ENCODE measurements at regions not wholly inside any gene's neighbourhood (a gene's known extent, or its start where the extent isn't known, plus 50 kb on each side); places are given as distances from the start of the nearest gene placed in this dataset.

GRCh38 chr13:99065235-99066015 is 87.6 kb upstream of the DOCK9 start:
- no peak overlapping the region for H3K23ac ChIP-seq (ENCODE audit: low read depth, low read length, poor library complexity)
- no peak overlapping the region for H4K8ac ChIP-seq (ENCODE audit: low read depth, low read length)
- no peak overlapping the region for H3K4me2 ChIP-seq (ENCODE audit: insufficient read depth, low read length, poor library complexity, severe bottlenecking)
- no CpG with 5 or more reads among the region's 7 CpGs for WGBS, 2 donors (ENCODE audit: extremely low coverage in 2 of 2, insufficient read length in 2 of 2, insufficient replicate concordance in 1 of 2)
- H3K9ac ChIP-seq (ENCODE audit: low read depth, low read length, poor library complexity), result no peak overlapping the region
- DNase-seq (ENCODE audit: low spot score), result no peak
- peaks cover 0 to 5% (median 0%) of the 10 kb centered on the region in 3 experiments for H3K27me3 ChIP-seq (ENCODE audit: control insufficient read depth in 3 of 3, insufficient read depth in 3 of 3, low read depth in 1 of 3, low read length in 3 of 3)
- no peak overlapping the region for H3K4ac ChIP-seq (ENCODE audit: low read length)
- H3K27ac ChIP-seq (replicated peaks; ENCODE audit: low read length), result no peak overlapping the region
- H3K36me3 ChIP-seq (replicated peaks in 1 of 2; ENCODE audit: control insufficient read depth in 2 of 2, insufficient read depth in 2 of 2, low read length in 2 of 2), result no peaks in the 10 kb centered on the region
- H3K14ac ChIP-seq (ENCODE audit: low read length), result no peak overlapping the region
- no peaks in the 10 kb centered on the region for H3K9me3 ChIP-seq (replicated peaks in 1 of 2; ENCODE audit: control insufficient read depth in 2 of 2, insufficient read depth in 1 of 2, low read depth in 1 of 2, low read length in 2 of 2)
- H3K18ac ChIP-seq (ENCODE audit: low read length), result no peak overlapping the region
- no peak overlapping the region for H2AFZ ChIP-seq (ENCODE audit: low read length)
- no peak overlapping the region for H2BK15ac ChIP-seq (ENCODE audit: low read length)
- H2AK5ac ChIP-seq (ENCODE audit: low read depth, low read length), result no peak overlapping the region
- no peak overlapping the region for H2BK120ac ChIP-seq (ENCODE audit: low read depth, low read length)
- no peak overlapping the region for H2BK5ac ChIP-seq (ENCODE audit: low read length)
- H3K4me3 ChIP-seq (ENCODE audit: low read length in 2 of 2), result no peak overlapping the region
- H3K4me1 ChIP-seq (ENCODE audit: control insufficient read depth in 2 of 2, insufficient read depth in 1 of 2, low read depth in 1 of 2, low read length in 2 of 2), result no peaks in the 10 kb centered on the region
- H4K91ac ChIP-seq (ENCODE audit: low read depth, low read length, poor library complexity), result no peak overlapping the region
- no peaks in the 10 kb centered on the region for H3K79me1 ChIP-seq (ENCODE audit: low read depth, low read length)
- no peak overlapping the region for H2BK12ac ChIP-seq (ENCODE audit: low read length)

GRCh38 chr13:99066219-99066618 is 88.4 kb upstream of the DOCK9 start:
- no CpG with 5 or more reads among the region's 1 CpG for WGBS, 2 donors (ENCODE audit: extremely low coverage in 2 of 2, insufficient read length in 2 of 2, insufficient replicate concordance in 1 of 2)
- Histone ChIP-seq H3K4ac (ENCODE audit: low read length) (no peak overlapping the region), H2BK12ac (ENCODE audit: low read length) (no peak overlapping the region), H3K9me3 (replicated peaks in 1 of 2; ENCODE audit: control insufficient read depth in 2 of 2, insufficient read depth in 1 of 2, low read depth in 1 of 2, low read length in 2 of 2) (no peaks in the 10 kb centered on the region), H2BK15ac (ENCODE audit: low read length) (no peak overlapping the region), H3K4me3 (ENCODE audit: low read length in 2 of 2) (no peak overlapping the region), H4K8ac (ENCODE audit: low read depth, low read length) (no peak overlapping the region), H4K91ac (ENCODE audit: low read depth, low read length, poor library complexity) (no peak overlapping the region), H3K9ac (ENCODE audit: low read depth, low read length, poor library complexity) (no peak overlapping the region), H3K4me1 (ENCODE audit: control insufficient read depth in 2 of 2, insufficient read depth in 1 of 2, low read depth in 1 of 2, low read length in 2 of 2) (no peaks in the 10 kb centered on the region), H3K79me1 (ENCODE audit: low read depth, low read length) (no peaks in the 10 kb centered on the region), H3K27ac (replicated peaks; ENCODE audit: low read length) (no peak overlapping the region), H3K18ac (ENCODE audit: low read length) (no peak overlapping the region), H3K4me2 (ENCODE audit: insufficient read depth, low read length, poor library complexity, severe bottlenecking) (no peak overlapping the region), H2BK120ac (ENCODE audit: low read depth, low read length) (no peak overlapping the region), H3K14ac (ENCODE audit: low read length) (no peak overlapping the region), H2AFZ (ENCODE audit: low read length) (no peak overlapping the region), H3K27me3 (ENCODE audit: control insufficient read depth in 3 of 3, insufficient read depth in 3 of 3, low read depth in 1 of 3, low read length in 3 of 3) (peaks cover 0 to 5% (median 0%) of the 10 kb centered on the region in 3 experiments), H3K36me3 (replicated peaks in 1 of 2; ENCODE audit: control insufficient read depth in 2 of 2, insufficient read depth in 2 of 2, low read length in 2 of 2) (no peaks in the 10 kb centered on the region), H2BK5ac (ENCODE audit: low read length) (no peak overlapping the region), H2AK5ac (ENCODE audit: low read depth, low read length) (no peak overlapping the region), H3K23ac (ENCODE audit: low read depth, low read length, poor library complexity) (no peak overlapping the region)
- DNase-seq (ENCODE audit: low spot score), result no peak

GRCh38 chr13:99067159-99067985 is 89.5 kb upstream of the DOCK9 start:
- Histone ChIP-seq H3K4ac (ENCODE audit: low read length) (no peak overlapping the region), H3K4me1 (ENCODE audit: control insufficient read depth in 2 of 2, insufficient read depth in 1 of 2, low read depth in 1 of 2, low read length in 2 of 2) (no peaks in the 10 kb centered on the region), H3K27me3 (ENCODE audit: control insufficient read depth in 3 of 3, insufficient read depth in 3 of 3, low read depth in 1 of 3, low read length in 3 of 3) (no peaks in the 10 kb centered on the region), H2BK12ac (ENCODE audit: low read length) (no peak overlapping the region), H3K4me3 (ENCODE audit: low read length in 2 of 2) (no peak overlapping the region), H2BK15ac (ENCODE audit: low read length) (no peak overlapping the region), H3K36me3 (replicated peaks in 1 of 2; ENCODE audit: control insufficient read depth in 2 of 2, insufficient read depth in 2 of 2, low read length in 2 of 2) (no peaks in the 10 kb centered on the region), H2AK5ac (ENCODE audit: low read depth, low read length) (no peak overlapping the region), H3K9me3 (replicated peaks in 1 of 2; ENCODE audit: control insufficient read depth in 2 of 2, insufficient read depth in 1 of 2, low read depth in 1 of 2, low read length in 2 of 2) (no peaks in the 10 kb centered on the region), H3K23ac (ENCODE audit: low read depth, low read length, poor library complexity) (no peak overlapping the region), H3K14ac (ENCODE audit: low read length) (no peak overlapping the region), H2BK5ac (ENCODE audit: low read length) (no peak overlapping the region), H2AFZ (ENCODE audit: low read length) (no peak overlapping the region), H4K8ac (ENCODE audit: low read depth, low read length) (no peak overlapping the region), H3K4me2 (ENCODE audit: insufficient read depth, low read length, poor library complexity, severe bottlenecking) (no peak overlapping the region), H4K91ac (ENCODE audit: low read depth, low read length, poor library complexity) (no peak overlapping the region), H3K79me1 (ENCODE audit: low read depth, low read length) (no peaks in the 10 kb centered on the region), H3K27ac (replicated peaks; ENCODE audit: low read length) (no peak overlapping the region), H3K18ac (ENCODE audit: low read length) (no peak overlapping the region), H3K9ac (ENCODE audit: low read depth, low read length, poor library complexity) (no peak overlapping the region), H2BK120ac (ENCODE audit: low read depth, low read length) (no peak overlapping the region)
- no peak for DNase-seq (ENCODE audit: low spot score)
- WGBS, 2 donors (ENCODE audit: extremely low coverage in 2 of 2, insufficient read length in 2 of 2, insufficient replicate concordance in 1 of 2), result no CpG with 5 or more reads among the region's 1 CpG

GRCh38 chr13:99071211-99071610 is 93.3 kb upstream of the DOCK9 start:
- H2BK5ac ChIP-seq (ENCODE audit: low read length), result no peak overlapping the region
- H3K79me1 ChIP-seq (ENCODE audit: low read depth, low read length), result no peaks in the 10 kb centered on the region
- no peak overlapping the region for H3K4me3 ChIP-seq (ENCODE audit: low read length in 2 of 2)
- H3K36me3 ChIP-seq (replicated peaks in 1 of 2; ENCODE audit: control insufficient read depth in 2 of 2, insufficient read depth in 2 of 2, low read length in 2 of 2), result no peaks in the 10 kb centered on the region
- no peak overlapping the region for H2BK15ac ChIP-seq (ENCODE audit: low read length)
- H3K4me1 ChIP-seq (ENCODE audit: control insufficient read depth in 2 of 2, insufficient read depth in 1 of 2, low read depth in 1 of 2, low read length in 2 of 2), result no peaks in the 10 kb centered on the region
- H2AK5ac ChIP-seq (ENCODE audit: low read depth, low read length), result no peak overlapping the region
- H4K8ac ChIP-seq (ENCODE audit: low read depth, low read length), result no peak overlapping the region
- H3K14ac ChIP-seq (ENCODE audit: low read length), result no peak overlapping the region
- no peaks in the 10 kb centered on the region for H3K9me3 ChIP-seq (replicated peaks in 1 of 2; ENCODE audit: control insufficient read depth in 2 of 2, insufficient read depth in 1 of 2, low read depth in 1 of 2, low read length in 2 of 2)
- H3K4me2 ChIP-seq (ENCODE audit: insufficient read depth, low read length, poor library complexity, severe bottlenecking), result no peak overlapping the region
- H3K4ac ChIP-seq (ENCODE audit: low read length), result no peak overlapping the region
- DNase-seq (ENCODE audit: low spot score), result no peak
- no peak overlapping the region for H2BK12ac ChIP-seq (ENCODE audit: low read length)
- WGBS, 2 donors (ENCODE audit: extremely low coverage in 2 of 2, insufficient read length in 2 of 2, insufficient replicate concordance in 1 of 2), result no CpG with 5 or more reads among the region's 2 CpGs
- H3K27me3 ChIP-seq (ENCODE audit: control insufficient read depth in 3 of 3, insufficient read depth in 3 of 3, low read depth in 1 of 3, low read length in 3 of 3), result peaks cover 0 to 3% (median 0%) of the 10 kb centered on the region in 3 experiments
- no peak overlapping the region for H3K27ac ChIP-seq (replicated peaks; ENCODE audit: low read length)
- no peak overlapping the region for H4K91ac ChIP-seq (ENCODE audit: low read depth, low read length, poor library complexity)
- no peak overlapping the region for H3K9ac ChIP-seq (ENCODE audit: low read depth, low read length, poor library complexity)
- H2AFZ ChIP-seq (ENCODE audit: low read length), result no peak overlapping the region
- no peak overlapping the region for H3K18ac ChIP-seq (ENCODE audit: low read length)
- no peak overlapping the region for H2BK120ac ChIP-seq (ENCODE audit: low read depth, low read length)
- no peak overlapping the region for H3K23ac ChIP-seq (ENCODE audit: low read depth, low read length, poor library complexity)

Measured in neuronal stem cell (in vitro differentiated cells).